ENCODE measurements at regions not wholly inside any gene's neighbourhood (a gene's known extent, or its start where the extent isn't known, plus 50 kb on each side); places are given as distances from the start of the nearest gene placed in this dataset.

GRCh38 chr10:56605051-56605450 lies 244.0 kb upstream of the ZWINT start:
- no peak for DNase-seq
- Histone ChIP-seq H3K9me3 (ENCODE audit: insufficient read depth, low read depth, low read length) (no peaks in the 10 kb centered on the region), H2AK5ac (ENCODE audit: low read length) (no peak overlapping the region), H3K4me3 (ENCODE audit: low read depth, low read length) (no peak overlapping the region), H3K27me3 (ENCODE audit: insufficient read depth, low read length) (no peaks in the 10 kb centered on the region), H4K91ac (ENCODE audit: low read depth, low read length) (no peak overlapping the region), H3K27ac (ENCODE audit: low read depth, low read length) (no peak overlapping the region), H2AFZ (ENCODE audit: insufficient read depth, low read length, poor library complexity) (no peak overlapping the region), H3K4me2 (ENCODE audit: low read length) (no peak overlapping the region), H3K14ac (ENCODE audit: low read length) (no peak overlapping the region), H3K4me1 (ENCODE audit: control insufficient read depth in 1 of 2, insufficient read depth in 2 of 2, low read length in 2 of 2) (no peaks in the 10 kb centered on the region), H3K36me3 (ENCODE audit: control insufficient read depth in 1 of 2, insufficient read depth in 2 of 2, low read length in 2 of 2) (no peaks in the 10 kb centered on the region), H3K9ac (ENCODE audit: low read length) (no peak overlapping the region), H3K4ac (ENCODE audit: low read depth, low read length) (no peak overlapping the region), H3K79me2 (ENCODE audit: control insufficient read depth, insufficient read depth, low read length, poor library complexity) (no peaks in the 10 kb centered on the region), H3K23ac (ENCODE audit: low read length) (no peak overlapping the region), H3K18ac (ENCODE audit: low read length) (no peak overlapping the region), H2BK12ac (ENCODE audit: low read length) (no peak overlapping the region), H2BK5ac (ENCODE audit: low read depth, low read length, poor library complexity) (no peak overlapping the region), H2BK120ac (ENCODE audit: insufficient read depth, low read length, poor library complexity) (no peak overlapping the region), H4K12ac (ENCODE audit: low read depth, low read length) (no peak overlapping the region), H3K79me1 (ENCODE audit: low read length) (no peaks in the 10 kb centered on the region), H4K8ac (ENCODE audit: low read depth, low read length) (no peak overlapping the region)
- no CpG with 5 or more reads among the region's 8 CpGs for WGBS (ENCODE audit: extremely low coverage, insufficient coverage, insufficient read length)

- H2AK5ac ChIP-seq (ENCODE audit: low read length) = no peak overlapping the region
- H4K12ac ChIP-seq (ENCODE audit: low read depth, low read length) = peak overlapping the region; percentile 7
- no peak overlapping the region for H2BK5ac ChIP-seq (ENCODE audit: low read depth, low read length, poor library complexity)
- H2BK12ac ChIP-seq (ENCODE audit: low read length) = no peak overlapping the region
- H2AFZ ChIP-seq (ENCODE audit: insufficient read depth, low read length, poor library complexity) = no peak overlapping the region
- WGBS (ENCODE audit: extremely low coverage, insufficient coverage, insufficient read length) = no CpG with 5 or more reads among the region's 12 CpGs
- H4K91ac ChIP-seq (ENCODE audit: low read depth, low read length) = no peak overlapping the region
- H3K18ac ChIP-seq (ENCODE audit: low read length) = no peak overlapping the region
- no peaks in the 10 kb centered on the region for H3K79me2 ChIP-seq (ENCODE audit: control insufficient read depth, insufficient read depth, low read length, poor library complexity)
- no peak overlapping the region for H4K8ac ChIP-seq (ENCODE audit: low read depth, low read length)
- no peak overlapping the region for H3K14ac ChIP-seq (ENCODE audit: low read length)
- no peaks in the 10 kb centered on the region for H3K9me3 ChIP-seq (ENCODE audit: insufficient read depth, low read depth, low read length)
- no peak overlapping the region for H2BK120ac ChIP-seq (ENCODE audit: insufficient read depth, low read length, poor library complexity)
- no peak overlapping the region for H3K27ac ChIP-seq (ENCODE audit: low read depth, low read length)
- no peak overlapping the region for H3K4me3 ChIP-seq (ENCODE audit: low read depth, low read length)
- H3K9ac ChIP-seq (ENCODE audit: low read length) = no peak overlapping the region
- H3K23ac ChIP-seq (ENCODE audit: low read length) = no peak overlapping the region
- H3K36me3 ChIP-seq (ENCODE audit: control insufficient read depth in 1 of 2, insufficient read depth in 2 of 2, low read length in 2 of 2) = no peaks in the 10 kb centered on the region
- no peak overlapping the region for H3K4ac ChIP-seq (ENCODE audit: low read depth, low read length)
- H3K4me1 ChIP-seq (ENCODE audit: control insufficient read depth in 1 of 2, insufficient read depth in 2 of 2, low read length in 2 of 2) = no peaks in the 10 kb centered on the region
- H3K79me1 ChIP-seq (ENCODE audit: low read length) = no peaks in the 10 kb centered on the region
- DNase-seq = no peak
- no peaks in the 10 kb centered on the region for H3K27me3 ChIP-seq (ENCODE audit: insufficient read depth, low read length)
- no peak overlapping the region for H3K4me2 ChIP-seq (ENCODE audit: low read length)
Measured at GRCh38 chr10:56604624-56605023, 243.6 kb upstream of the ZWINT start.

GRCh38 chr10:56599201-56599600 lies 238.1 kb upstream of the ZWINT start:
- H3K27me3 ChIP-seq (ENCODE audit: insufficient read depth, low read length) = no peaks in the 10 kb centered on the region
- no peak overlapping the region for H3K9ac ChIP-seq (ENCODE audit: low read length)
- H3K79me2 ChIP-seq (ENCODE audit: control insufficient read depth, insufficient read depth, low read length, poor library complexity) = no peaks in the 10 kb centered on the region
- H2AK5ac ChIP-seq (ENCODE audit: low read length) = no peak overlapping the region
- H3K23ac ChIP-seq (ENCODE audit: low read length) = no peak overlapping the region
- no peak overlapping the region for H2BK12ac ChIP-seq (ENCODE audit: low read length)
- H3K4me1 ChIP-seq (ENCODE audit: control insufficient read depth in 1 of 2, insufficient read depth in 2 of 2, low read length in 2 of 2) = peaks cover 0 to under 1% of the 10 kb centered on the region in 2 experiments
- WGBS (ENCODE audit: extremely low coverage, insufficient coverage, insufficient read length) = no CpG with 5 or more reads among the region's 2 CpGs
- H3K9me3 ChIP-seq (ENCODE audit: insufficient read depth, low read depth, low read length) = no peaks in the 10 kb centered on the region
- H3K4me2 ChIP-seq (ENCODE audit: low read length) = no peak overlapping the region
- no peak overlapping the region for H3K27ac ChIP-seq (ENCODE audit: low read depth, low read length)
- no peak overlapping the region for H2BK120ac ChIP-seq (ENCODE audit: insufficient read depth, low read length, poor library complexity)
- H3K18ac ChIP-seq (ENCODE audit: low read length) = no peak overlapping the region
- DNase-seq = no peak
- no peak overlapping the region for H2AFZ ChIP-seq (ENCODE audit: insufficient read depth, low read length, poor library complexity)
- H4K8ac ChIP-seq (ENCODE audit: low read depth, low read length) = no peak overlapping the region
- no peak overlapping the region for H3K14ac ChIP-seq (ENCODE audit: low read length)
- no peak overlapping the region for H3K4me3 ChIP-seq (ENCODE audit: low read depth, low read length)
- no peak overlapping the region for H3K4ac ChIP-seq (ENCODE audit: low read depth, low read length)
- no peaks in the 10 kb centered on the region for H3K36me3 ChIP-seq (ENCODE audit: control insufficient read depth in 1 of 2, insufficient read depth in 2 of 2, low read length in 2 of 2)
- H3K79me1 ChIP-seq (ENCODE audit: low read length) = no peaks in the 10 kb centered on the region
- no peak overlapping the region for H4K12ac ChIP-seq (ENCODE audit: low read depth, low read length)
- H4K91ac ChIP-seq (ENCODE audit: low read depth, low read length) = no peak overlapping the region
- H2BK5ac ChIP-seq (ENCODE audit: low read depth, low read length, poor library complexity) = no peak overlapping the region

- H3K4ac ChIP-seq (ENCODE audit: low read depth, low read length) = no peak overlapping the region
- H3K4me1 ChIP-seq (ENCODE audit: control insufficient read depth in 1 of 2, insufficient read depth in 2 of 2, low read length in 2 of 2) = peaks cover 0 to 2% of the 10 kb centered on the region in 2 experiments
- H4K91ac ChIP-seq (ENCODE audit: low read depth, low read length) = no peak overlapping the region
- no CpG with 5 or more reads among the region's 4 CpGs for WGBS (ENCODE audit: extremely low coverage, insufficient coverage, insufficient read length)
- no peak overlapping the region for H2AFZ ChIP-seq (ENCODE audit: insufficient read depth, low read length, poor library complexity)
- no peaks in the 10 kb centered on the region for H3K36me3 ChIP-seq (ENCODE audit: control insufficient read depth in 1 of 2, insufficient read depth in 2 of 2, low read length in 2 of 2)
- no peak overlapping the region for H3K9ac ChIP-seq (ENCODE audit: low read length)
- H4K12ac ChIP-seq (ENCODE audit: low read depth, low read length) = no peak overlapping the region
- H2AK5ac ChIP-seq (ENCODE audit: low read length) = no peak overlapping the region
- no peaks in the 10 kb centered on the region for H3K79me2 ChIP-seq (ENCODE audit: control insufficient read depth, insufficient read depth, low read length, poor library complexity)
- no peak overlapping the region for H2BK12ac ChIP-seq (ENCODE audit: low read length)
- no peak overlapping the region for H2BK120ac ChIP-seq (ENCODE audit: insufficient read depth, low read length, poor library complexity)
- no peak overlapping the region for H3K4me3 ChIP-seq (ENCODE audit: low read depth, low read length)
- H4K8ac ChIP-seq (ENCODE audit: low read depth, low read length) = no peak overlapping the region
- no peak overlapping the region for H3K4me2 ChIP-seq (ENCODE audit: low read length)
- H3K14ac ChIP-seq (ENCODE audit: low read length) = no peak overlapping the region
- H3K18ac ChIP-seq (ENCODE audit: low read length) = no peak overlapping the region
- DNase-seq = no peak
- no peak overlapping the region for H2BK5ac ChIP-seq (ENCODE audit: low read depth, low read length, poor library complexity)
- no peaks in the 10 kb centered on the region for H3K79me1 ChIP-seq (ENCODE audit: low read length)
- no peak overlapping the region for H3K23ac ChIP-seq (ENCODE audit: low read length)
- H3K27ac ChIP-seq (ENCODE audit: low read depth, low read length) = no peak overlapping the region
- H3K9me3 ChIP-seq (ENCODE audit: insufficient read depth, low read depth, low read length) = no peaks in the 10 kb centered on the region
- no peaks in the 10 kb centered on the region for H3K27me3 ChIP-seq (ENCODE audit: insufficient read depth, low read length)
Measured at GRCh38 chr10:56596257-56596656, 235.2 kb upstream of the ZWINT start.

All from trophoblast cell (in vitro differentiated cells and primary cell).